Testis (tissue), 2 donors: ENCODE measurements at regions not wholly inside any gene's neighbourhood (a gene's known extent, or its start where the extent isn't known, plus 50 kb on each side); places are given as distances from the start of the nearest gene placed in this dataset.

Experiments
- DNase-seq: peaks from one replicate; pipeline ENCODE4 v3.0.0-alpha.2; 2019
- H3K27ac ChIP-seq, 2 donors: fragments of 200-600 bp; sonication (generic); one replicate each; pipeline ENCODE4 v1.5.1; 2019
- H3K27me3 ChIP-seq: fragments of 200-600 bp; sonication (generic); one replicate; pipeline ENCODE4 v1.5.1; 2019
- H3K36me3 ChIP-seq: fragments of 200-600 bp; sonication (generic); one replicate; pipeline ENCODE4 v1.5.1; 2017; ENCODE audit warnings: low read depth; ENCODE audit errors: missing control alignments
- H3K4me1 ChIP-seq: fragments of 200-600 bp; sonication (generic); one replicate; pipeline ENCODE4 v1.5.1; 2019
- H3K4me3 ChIP-seq, 2 donors: fragments of 200-600 bp; sonication (generic); one replicate each; pipeline ENCODE4 v1.5.1; 2017 to 2019
- H3K9me3 ChIP-seq: fragments of 200-600 bp; sonication (generic); one replicate; pipeline ENCODE4 v1.5.1; 2017
- CTCF ChIP-seq, 3 experiments: fragments of 450-650 bp in 2 of 3; fragments of 200-600 bp in 1 of 3; sonication (generic) in 1 of 3; IDR thresholded peaks; one replicate each; pipeline ENCODE4 v1.5.1; 2016 to 2019; ENCODE audit warnings: antibody characterized with exemption in 3 of 3, mild to moderate bottlenecking in 2 of 3, moderate library complexity in 1 of 3
- POLR2A ChIP-seq: fragments of 450-650 bp; IDR thresholded peaks from one replicate; pipeline ENCODE4 v1.6.1; 2017; ENCODE audit warnings: antibody characterized with exemption, mild to moderate bottlenecking, moderate library complexity
- WGBS, 2 donors: methylation state at CpG; one replicate each; pipeline ENCODE4 v1.1.5; 2018; 5-methylcytosine and 5-hydroxymethylcytosine counted together
- intact Hi-C: fragments of 100-400 bp; cut with DNase I; formaldehyde crosslinking; loops from one replicate; pipeline ENCODE4 v1.15.1; 2023; ENCODE audit warnings: low total_unique reads

DNA sequence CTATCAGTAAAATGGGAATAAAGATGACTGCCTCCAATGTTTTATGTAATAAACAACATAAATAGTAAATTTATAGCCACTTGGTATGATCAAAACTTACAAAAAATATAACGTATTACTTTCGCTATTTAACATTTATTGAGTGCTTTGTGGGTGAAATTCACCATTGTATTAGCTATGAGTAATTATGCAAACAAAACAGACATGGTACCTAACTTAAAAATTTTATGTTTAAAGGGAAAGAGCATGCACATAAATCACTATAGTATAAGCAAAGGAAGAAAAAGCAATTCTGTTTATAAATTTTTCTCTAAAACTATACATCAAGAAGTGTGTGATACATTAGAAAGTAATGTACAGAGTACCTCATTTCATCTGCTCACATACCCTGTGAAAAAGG, 1046.2 kb downstream of the NCAM2 start:
- TF ChIP-seq CTCF (IDR thresholded peaks at IDR 0.05): no peak
- TF ChIP-seq POLR2A: no peak
- 94% methylated on average over 2 of the region's 2 CpGs for WGBS, 2 donors
- Histone ChIP-seq H3K9me3 (no peaks in the 10 kb centered on the region), H3K4me3 (no peak overlapping the region), H3K27ac (no peak overlapping the region), H3K27me3 (no peaks in the 10 kb centered on the region), H3K36me3 (no peaks in the 10 kb centered on the region), H3K4me1 (no peaks in the 10 kb centered on the region)
- no peak for DNase-seq
- intact Hi-C loops: no loop called here

- intact Hi-C loops: no loop called here
- TF ChIP-seq POLR2A (no peak), CTCF (IDR thresholded peaks at IDR 0.05) (no peak)
- no peak overlapping the region for H3K27ac ChIP-seq
- H3K36me3 ChIP-seq: no peaks in the 10 kb centered on the region
- DNase-seq: no peak
- no peaks in the 10 kb centered on the region for H3K27me3 ChIP-seq
- H3K9me3 ChIP-seq: no peaks in the 10 kb centered on the region
- H3K4me1 ChIP-seq: no peaks in the 10 kb centered on the region
- no peak overlapping the region for H3K4me3 ChIP-seq
Measured at GRCh38 chr21:22046576-22046975, 1048.4 kb downstream of the NCAM2 start.

DNA sequence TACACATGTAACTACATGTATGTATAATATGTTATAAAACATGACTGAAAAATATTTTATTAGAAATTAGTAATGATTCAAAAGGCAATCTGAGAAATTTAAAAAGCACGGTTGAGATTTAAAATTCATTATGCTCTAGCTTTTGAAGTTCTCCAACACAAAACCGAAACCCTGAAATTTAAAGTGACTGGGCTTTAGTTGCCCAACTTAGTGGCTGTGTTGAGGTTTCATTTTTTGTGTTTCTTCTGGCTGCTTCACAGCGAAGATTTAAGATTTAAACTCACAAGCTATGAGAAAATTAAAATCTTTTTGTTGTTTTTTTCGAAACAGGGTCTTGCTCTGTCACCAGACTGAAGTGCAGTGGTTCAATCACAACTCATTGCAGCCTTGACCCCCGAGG, 1058.7 kb downstream of the NCAM2 start:
- no peaks in the 10 kb centered on the region for H3K36me3 ChIP-seq

GRCh38 chr21:22062472-22063139, 1064.4 kb downstream of the NCAM2 start:
- Histone ChIP-seq H3K9me3 (no peaks in the 10 kb centered on the region), H3K4me1 (no peaks in the 10 kb centered on the region), H3K36me3 (no peaks in the 10 kb centered on the region), H3K27me3 (no peaks in the 10 kb centered on the region), H3K4me3 (no peak overlapping the region), H3K27ac (no peak overlapping the region)
- intact Hi-C loops: no loop called here
- DNase-seq: no peak
- no peak for TF ChIP-seq POLR2A
- TF ChIP-seq CTCF (IDR thresholded peaks at IDR 0.05): no peak

More for the DNA sequence above, 1058.7 kb downstream of the NCAM2 start:
- DNase-seq: no peak
- no peaks in the 10 kb centered on the region for H3K4me1 ChIP-seq
- no peak overlapping the region for H3K4me3 ChIP-seq
- no peaks in the 10 kb centered on the region for H3K27me3 ChIP-seq
- no peaks in the 10 kb centered on the region for H3K9me3 ChIP-seq
- no peak overlapping the region for H3K27ac ChIP-seq
- intact Hi-C loops: no loop called here
- WGBS, 2 donors: 91 to 93% methylated on average over 5 of the region's 5 CpGs
- TF ChIP-seq POLR2A (no peak), CTCF (IDR thresholded peaks at IDR 0.05) (no peak)

- Histone ChIP-seq H3K4me3 (no peak overlapping the region), H3K4me1 (no peaks in the 10 kb centered on the region), H3K27me3 (no peaks in the 10 kb centered on the region), H3K27ac (no peak overlapping the region), H3K36me3 (no peaks in the 10 kb centered on the region), H3K9me3 (no peaks in the 10 kb centered on the region)
- TF ChIP-seq CTCF (IDR thresholded peaks at IDR 0.05) (no peak), POLR2A (no peak)
- WGBS, 2 donors: 73 to 75% methylated on average over 2 of the region's 2 CpGs
- no peak for DNase-seq
- intact Hi-C loops: no loop called here
Measured at GRCh38 chr21:22063140-22063539, 1064.9 kb downstream of the NCAM2 start.
